Adrenal gland (tissue), 9 donors: ENCODE measurements at regions not wholly inside any gene's neighbourhood (a gene's known extent, or its start where the extent isn't known, plus 50 kb on each side); places are given as distances from the start of the nearest gene placed in this dataset.

Experiments used
- DNase-seq, 7 donors: peaks; one replicate each; pipeline ENCODE4 v3.0.0-alpha.2; 2019 to 2020
- H3K27ac ChIP-seq, 5 donors: fragments of 200-600 bp; sonication (generic) in 4 of 5; 1 replicate in 3 of 5; 2 replicates in 2 of 5; pipeline versions ENCODE4 v1.5.1 to v1.8.0; 2016 to 2020; ENCODE audit warnings: mild to moderate bottlenecking in 1 of 5
- H3K27me3 ChIP-seq: fragments of 200-600 bp; 2 replicates; pipeline ENCODE4 v1.8.0; 2021
- H3K36me3 ChIP-seq, 2 donors: fragments of 200-600 bp; replicated peaks in 1 of 2; 1 replicate in 1 of 2; 2 replicates in 1 of 2; pipeline versions ENCODE4 v1.5.1 to v1.8.0; 2018 to 2022
- H3K4me1 ChIP-seq, 2 donors: fragments of 200-600 bp; replicated peaks in 1 of 2; 1 replicate in 1 of 2; 2 replicates in 1 of 2; pipeline versions ENCODE4 v1.5.1 to v1.8.0; 2018 to 2021
- H3K4me3 ChIP-seq, 4 donors: fragments of 200-600 bp; sonication (generic) in 3 of 4; one replicate each; pipeline ENCODE4 v1.5.1; 2016 to 2018
- H3K9me3 ChIP-seq, 3 donors: fragments of 200-600 bp; sonication (generic) in 1 of 3; replicated peaks in 1 of 3; 1 replicate in 2 of 3; 2 replicates in 1 of 3; pipeline versions ENCODE4 v1.5.1 to v1.8.0; 2016 to 2021
- CTCF ChIP-seq, 6 experiments: fragments of 450-650 bp in 4 of 6; fragments of 200-600 bp in 2 of 6; sonication (generic) in 1 of 6; IDR thresholded peaks; 1 replicate in 5 of 6; 2 replicates in 1 of 6; pipeline versions ENCODE4 v1.5.1 to v1.8.0; 2016 to 2021; ENCODE audit warnings: antibody characterized with exemption in 6 of 6, mild to moderate bottlenecking in 2 of 6, moderate library complexity in 1 of 6
- POLR2A ChIP-seq, 2 donors: fragments of 450-650 bp; IDR thresholded peaks; one replicate each; pipeline ENCODE4 v1.6.1; 2017; ENCODE audit warnings: antibody characterized with exemption in 2 of 2, mild to moderate bottlenecking in 2 of 2, moderate library complexity in 1 of 2
- WGBS, 4 donors: extraction: QIAGEN DNeasy Blood & Tissue Kit in 2 of 4; methylation state at CpG; one replicate each; pipeline versions ENCODE4 v1.1.5 to v1.1.7; 2013 to 2017; 5-methylcytosine and 5-hydroxymethylcytosine counted together
- intact Hi-C, 2 donors: fragments of 100-400 bp; cut with DNase I; formaldehyde crosslinking; loops; one replicate each; pipeline versions ENCODE4 v1.14.1 to v1.15.0; 2022 to 2023
- donor health status: healthy with polysubstance abuse.
- donor health status: Bipolar disorder and iron deficiency.
- donor health status: DM: yes; HTN: yes; CAD: no.
- donor health status: DM: no; HTN: no; CAD: no.
- donor health status: DM: no; HTN: no; CAD: no.

- Histone ChIP-seq H3K4me1 (no peaks in the 10 kb centered on the region), H3K27ac (no peak overlapping the region), H3K9me3 (no peaks in the 10 kb centered on the region), H3K27me3 (no peaks in the 10 kb centered on the region), H3K4me3 (no peak overlapping the region), H3K36me3 (no peaks in the 10 kb centered on the region)
- DNase-seq = no peak
- intact Hi-C loops = no loop called here
- 74 to 88% (median 79%) methylated on average over 4 of the region's 4 CpGs for WGBS, 4 donors
- TF ChIP-seq POLR2A (IDR thresholded peaks at IDR 0.05) = no peak
- TF ChIP-seq CTCF (IDR thresholded peaks at IDR 0.05) = no peak
Measured at GRCh38 chr2:122213312-122213711, 457.9 kb downstream of the TSN start.

- intact Hi-C loops = no loop called here
- DNase-seq = no peak
- no peaks in the 10 kb centered on the region for H3K36me3 ChIP-seq
- no peak overlapping the region for H3K4me3 ChIP-seq
- H3K27me3 ChIP-seq = no peaks in the 10 kb centered on the region
- H3K4me1 ChIP-seq = no peaks in the 10 kb centered on the region
- no peak for TF ChIP-seq POLR2A (IDR thresholded peaks at IDR 0.05)
- no peak for TF ChIP-seq CTCF (IDR thresholded peaks at IDR 0.05)
- no peaks in the 10 kb centered on the region for H3K9me3 ChIP-seq
- H3K27ac ChIP-seq = no peak overlapping the region
Measured at GRCh38 chr2:122216071-122216470, 460.6 kb downstream of the TSN start.

- intact Hi-C loops = no loop called here
- TF ChIP-seq CTCF (IDR thresholded peaks at IDR 0.05) (no peak), POLR2A (IDR thresholded peaks at IDR 0.05) (no peak)
- Histone ChIP-seq H3K27me3 (no peaks in the 10 kb centered on the region), H3K27ac (no peak overlapping the region), H3K4me3 (no peak overlapping the region), H3K36me3 (no peaks in the 10 kb centered on the region), H3K4me1 (no peaks in the 10 kb centered on the region), H3K9me3 (no peaks in the 10 kb centered on the region)
- DNase-seq = no peak
- 72 to 82% (median 81%) methylated on average over 4 of the region's 4 CpGs for WGBS, 4 donors
Measured at GRCh38 chr2:122216901-122217300, 461.4 kb downstream of the TSN start.

- DNase-seq = no peak
- no peaks in the 10 kb centered on the region for H3K9me3 ChIP-seq
- TF ChIP-seq POLR2A (IDR thresholded peaks at IDR 0.05) (no peak), CTCF (IDR thresholded peaks at IDR 0.05) (no peak)
- H3K36me3 ChIP-seq = no peaks in the 10 kb centered on the region
- no peaks in the 10 kb centered on the region for H3K27me3 ChIP-seq
- 46 to 66% (median 58%) methylated on average over 8 of the region's 8 CpGs for WGBS, 4 donors
- no peak overlapping the region for H3K4me3 ChIP-seq
- H3K27ac ChIP-seq = no peak overlapping the region
- H3K4me1 ChIP-seq = no peaks in the 10 kb centered on the region
- intact Hi-C loops = no loop called here
Measured at GRCh38 chr2:122218596-122218995, 463.1 kb downstream of the TSN start.
